HEK293 (cell line): ENCODE measurements at regions not wholly inside any gene's neighbourhood (a gene's known extent, or its start where the extent isn't known, plus 50 kb on each side); places are given as distances from the start of the nearest gene placed in this dataset.

Experiments used
- CTCF ChIA-PET: fragments of 350-600 bp; formaldehyde crosslinking; extraction: SDS; loops from one replicate; lab custom pipeline; 2021; ENCODE audit warnings: antibody characterized with exemption; lab: Yijun Ruan, JAX
- POLR2A ChIA-PET: fragments of 300-600 bp; formaldehyde crosslinking; extraction: SDS; loops from one replicate; lab custom pipeline; 2020; ENCODE audit warnings: antibody characterized with exemption, inconsistent platforms; lab: Yijun Ruan, JAX
- H3K27ac ChIP-seq: fragments of 200-500 bp; sonication (Bioruptor generic); 2 replicates; pipeline ENCODE4 v1.5.1; 2014; ENCODE audit warnings: low read depth, low read length, control low read depth, inconsistent platforms; ENCODE audit errors: extremely low read depth
- H3K36me3 ChIP-seq, 2 experiments: fragments of 200-500 bp in 1 of 2; sonication (Bioruptor generic) in 1 of 2; 1 replicate in 1 of 2; 2 replicates in 1 of 2; pipeline ENCODE4 v1.5.1; 2014 to 2017; ENCODE audit warnings: inconsistent platforms in 2 of 2, low read length in 2 of 2; ENCODE audit not compliant: control insufficient read depth in 2 of 2, insufficient read depth in 1 of 2
- H3K4me1 ChIP-seq: fragments of 200-500 bp; sonication (Bioruptor generic); 2 replicates; pipeline ENCODE4 v1.5.1; 2014; ENCODE audit warnings: mild to moderate bottlenecking, low read length, inconsistent platforms; ENCODE audit not compliant: control insufficient read depth, insufficient read depth
- H3K4me3 ChIP-seq: 2 replicates; pipeline ENCODE4 v1.5.1; 2011; ENCODE audit warnings: low read depth, mild to moderate bottlenecking, control low read depth, low read length, moderate library complexity
- H3K9me3 ChIP-seq: fragments of 200-500 bp; sonication (Bioruptor generic); 2 replicates; pipeline ENCODE4 v1.5.1; 2014; ENCODE audit warnings: low read depth, low read length, inconsistent platforms; ENCODE audit not compliant: control insufficient read depth, insufficient read depth
- GLIS2 ChIP-seq: fragments of 450-650 bp; formaldehyde crosslinking; IDR thresholded peaks from 2 replicates; pipeline ENCODE4 v1.5.1; 2016; ENCODE audit warnings: missing biosample characterization, missing genetic modification characterization
- MZF1 ChIP-seq: fragments of 450-650 bp; formaldehyde crosslinking; IDR thresholded peaks from 2 replicates; pipeline ENCODE4 v1.5.1; 2017; ENCODE audit warnings: missing biosample characterization, missing genetic modification characterization, borderline replicate concordance
- TCF7L2 ChIP-seq: IDR thresholded peaks from 2 replicates; pipeline ENCODE4 v1.6.1; 2011; ENCODE audit warnings: low read depth, mild to moderate bottlenecking, inconsistent platforms, low read length, moderate library complexity, borderline replicate concordance
- ZBTB17 ChIP-seq: fragments of 450-650 bp; formaldehyde crosslinking; IDR thresholded peaks from 2 replicates; pipeline ENCODE4 v1.5.1; 2016; ENCODE audit warnings: missing biosample characterization, missing genetic modification characterization
- ZNF146 ChIP-seq: fragments of 450-650 bp; formaldehyde crosslinking; IDR thresholded peaks from 2 replicates; pipeline ENCODE4 v1.5.1; 2016; ENCODE audit warnings: missing biosample characterization, missing genetic modification characterization
- ZNF530 ChIP-seq: fragments of 450-650 bp; formaldehyde crosslinking; IDR thresholded peaks from 2 replicates; pipeline ENCODE4 v1.5.1; 2016; ENCODE audit warnings: low read depth, missing biosample characterization, missing genetic modification characterization
- ZNF544 ChIP-seq: fragments of 450-650 bp; formaldehyde crosslinking; IDR thresholded peaks from 2 replicates; pipeline ENCODE4 v1.5.0; 2017; ENCODE audit warnings: missing biosample characterization, missing genetic modification characterization
- ZNF561 ChIP-seq: fragments of 450-650 bp; IDR thresholded peaks from 2 replicates; pipeline ENCODE4 v1.5.1; 2018; ENCODE audit warnings: missing biosample characterization, missing genetic modification characterization, borderline replicate concordance
- ZNF629 ChIP-seq: fragments of 450-650 bp; formaldehyde crosslinking; IDR thresholded peaks from 2 replicates; pipeline ENCODE4 v1.5.1; 2017; ENCODE audit warnings: missing biosample characterization, missing genetic modification characterization
- TF ChIP-seq, protein P1 (sequence below): fragments of 450-650 bp; formaldehyde crosslinking; IDR thresholded peaks from 2 replicates; pipeline ENCODE4 v1.5.1; 2016; ENCODE audit warnings: missing biosample characterization, missing genetic modification characterization
- TF ChIP-seq, protein P2 (sequence below): fragments of 450-650 bp; formaldehyde crosslinking; IDR thresholded peaks from 2 replicates; pipeline ENCODE4 v1.5.1; 2016; ENCODE audit warnings: missing biosample characterization, missing genetic modification characterization
- TF ChIP-seq, protein P3 (sequence below): fragments of 450-650 bp; formaldehyde crosslinking; IDR thresholded peaks from 2 replicates; pipeline ENCODE4 v1.5.1; 2016; ENCODE audit warnings: missing biosample characterization, missing genetic modification characterization
- TF ChIP-seq, protein P4 (sequence below): fragments of 450-650 bp; formaldehyde crosslinking; conservative IDR thresholded peaks from 2 replicates; pipeline ENCODE4 v1.5.1; 2016; ENCODE audit warnings: low read depth, missing biosample characterization, missing genetic modification characterization
- TF ChIP-seq, protein P5 (sequence below): fragments of 450-650 bp; formaldehyde crosslinking; IDR thresholded peaks from 2 replicates; pipeline ENCODE4 v1.5.1; 2016; ENCODE audit warnings: missing biosample characterization, missing genetic modification characterization
- TF ChIP-seq, protein P6 (sequence below): fragments of 450-650 bp; formaldehyde crosslinking; IDR thresholded peaks from 2 replicates; pipeline ENCODE4 v1.5.1; 2016; ENCODE audit warnings: missing biosample characterization, missing genetic modification characterization

DNA sequence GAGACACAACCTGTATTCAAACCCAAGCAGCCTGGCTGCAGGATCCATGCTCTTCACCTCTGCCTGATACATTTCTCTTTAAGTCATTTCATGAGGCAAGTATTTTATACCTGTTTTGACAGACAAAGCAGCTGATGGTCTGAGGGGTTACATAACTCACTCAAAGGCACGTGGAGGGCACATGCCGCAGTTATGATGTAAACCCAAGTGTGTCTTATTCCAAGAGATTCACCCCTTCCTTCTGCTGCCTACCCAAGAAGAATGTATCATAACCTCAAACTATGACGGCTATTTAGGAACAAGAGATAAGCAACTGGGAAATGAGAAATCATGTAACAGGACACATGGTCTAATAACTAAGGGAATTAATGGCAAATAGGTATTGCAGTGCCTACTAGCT, 329.8 kb upstream of the TMPO start:
- no peak overlapping the region for H3K4me3 ChIP-seq
- H3K27ac ChIP-seq: no peak overlapping the region
- CTCF ChIA-PET: interaction anchor here (0.7 kb wide), 1 partner anchor 11 kb away, joined by 3 read pairs; no protein-coding TSS in a partner anchor
- TF ChIP-seq ZNF146 (tag by site-specific recombination): no peak
- no peak for TF ChIP-seq ZNF544 (tag by site-specific recombination)
- TF ChIP-seq, protein P1, sequence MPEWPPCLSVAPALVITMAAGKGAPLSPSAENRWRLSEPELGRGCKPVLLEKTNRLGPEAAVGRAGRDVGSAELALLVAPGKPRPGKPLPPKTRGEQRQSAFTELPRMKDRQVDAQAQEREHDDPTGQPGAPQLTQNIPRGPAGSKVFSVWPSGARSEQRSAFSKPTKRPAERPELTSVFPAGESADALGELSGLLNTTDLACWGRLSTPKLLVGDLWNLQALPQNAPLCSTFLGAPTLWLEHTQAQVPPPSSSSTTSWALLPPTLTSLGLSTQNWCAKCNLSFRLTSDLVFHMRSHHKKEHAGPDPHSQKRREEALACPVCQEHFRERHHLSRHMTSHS (tag by site-specific recombination): no peak
- TF ChIP-seq, protein P2, sequence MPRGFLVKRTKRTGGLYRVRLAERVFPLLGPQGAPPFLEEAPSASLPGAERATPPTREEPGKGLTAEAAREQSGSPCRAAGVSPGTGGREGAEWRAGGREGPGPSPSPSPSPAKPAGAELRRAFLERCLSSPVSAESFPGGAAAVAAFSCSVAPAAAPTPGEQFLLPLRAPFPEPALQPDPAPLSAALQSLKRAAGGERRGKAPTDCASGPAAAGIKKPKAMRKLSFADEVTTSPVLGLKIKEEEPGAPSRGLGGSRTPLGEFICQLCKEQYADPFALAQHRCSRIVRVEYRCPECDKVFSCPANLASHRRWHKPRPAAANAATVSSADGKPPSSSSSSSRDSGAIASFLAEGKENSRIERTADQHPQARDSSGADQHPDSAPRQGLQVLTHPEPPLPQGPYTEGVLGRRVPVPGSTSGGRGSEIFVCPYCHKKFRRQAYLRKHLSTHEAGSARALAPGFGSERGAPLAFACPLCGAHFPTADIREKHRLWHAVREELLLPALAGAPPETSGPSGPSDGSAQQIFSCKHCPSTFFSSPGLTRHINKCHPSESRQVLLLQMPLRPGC (tag by site-specific recombination): no peak
- TF ChIP-seq ZNF561: no peak
- TF ChIP-seq ZNF530: no peak
- no peak for TF ChIP-seq ZBTB17 (tag by site-specific recombination)
- TF ChIP-seq MZF1 (tag by site-specific recombination): no peak
- TF ChIP-seq, protein P3, sequence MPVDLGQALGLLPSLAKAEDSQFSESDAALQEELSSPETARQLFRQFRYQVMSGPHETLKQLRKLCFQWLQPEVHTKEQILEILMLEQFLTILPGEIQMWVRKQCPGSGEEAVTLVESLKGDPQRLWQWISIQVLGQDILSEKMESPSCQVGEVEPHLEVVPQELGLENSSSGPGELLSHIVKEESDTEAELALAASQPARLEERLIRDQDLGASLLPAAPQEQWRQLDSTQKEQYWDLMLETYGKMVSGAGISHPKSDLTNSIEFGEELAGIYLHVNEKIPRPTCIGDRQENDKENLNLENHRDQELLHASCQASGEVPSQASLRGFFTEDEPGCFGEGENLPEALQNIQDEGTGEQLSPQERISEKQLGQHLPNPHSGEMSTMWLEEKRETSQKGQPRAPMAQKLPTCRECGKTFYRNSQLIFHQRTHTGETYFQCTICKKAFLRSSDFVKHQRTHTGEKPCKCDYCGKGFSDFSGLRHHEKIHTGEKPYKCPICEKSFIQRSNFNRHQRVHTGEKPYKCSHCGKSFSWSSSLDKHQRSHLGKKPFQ: no peak
- no peak for TF ChIP-seq GLIS2
- TF ChIP-seq, protein P4, sequence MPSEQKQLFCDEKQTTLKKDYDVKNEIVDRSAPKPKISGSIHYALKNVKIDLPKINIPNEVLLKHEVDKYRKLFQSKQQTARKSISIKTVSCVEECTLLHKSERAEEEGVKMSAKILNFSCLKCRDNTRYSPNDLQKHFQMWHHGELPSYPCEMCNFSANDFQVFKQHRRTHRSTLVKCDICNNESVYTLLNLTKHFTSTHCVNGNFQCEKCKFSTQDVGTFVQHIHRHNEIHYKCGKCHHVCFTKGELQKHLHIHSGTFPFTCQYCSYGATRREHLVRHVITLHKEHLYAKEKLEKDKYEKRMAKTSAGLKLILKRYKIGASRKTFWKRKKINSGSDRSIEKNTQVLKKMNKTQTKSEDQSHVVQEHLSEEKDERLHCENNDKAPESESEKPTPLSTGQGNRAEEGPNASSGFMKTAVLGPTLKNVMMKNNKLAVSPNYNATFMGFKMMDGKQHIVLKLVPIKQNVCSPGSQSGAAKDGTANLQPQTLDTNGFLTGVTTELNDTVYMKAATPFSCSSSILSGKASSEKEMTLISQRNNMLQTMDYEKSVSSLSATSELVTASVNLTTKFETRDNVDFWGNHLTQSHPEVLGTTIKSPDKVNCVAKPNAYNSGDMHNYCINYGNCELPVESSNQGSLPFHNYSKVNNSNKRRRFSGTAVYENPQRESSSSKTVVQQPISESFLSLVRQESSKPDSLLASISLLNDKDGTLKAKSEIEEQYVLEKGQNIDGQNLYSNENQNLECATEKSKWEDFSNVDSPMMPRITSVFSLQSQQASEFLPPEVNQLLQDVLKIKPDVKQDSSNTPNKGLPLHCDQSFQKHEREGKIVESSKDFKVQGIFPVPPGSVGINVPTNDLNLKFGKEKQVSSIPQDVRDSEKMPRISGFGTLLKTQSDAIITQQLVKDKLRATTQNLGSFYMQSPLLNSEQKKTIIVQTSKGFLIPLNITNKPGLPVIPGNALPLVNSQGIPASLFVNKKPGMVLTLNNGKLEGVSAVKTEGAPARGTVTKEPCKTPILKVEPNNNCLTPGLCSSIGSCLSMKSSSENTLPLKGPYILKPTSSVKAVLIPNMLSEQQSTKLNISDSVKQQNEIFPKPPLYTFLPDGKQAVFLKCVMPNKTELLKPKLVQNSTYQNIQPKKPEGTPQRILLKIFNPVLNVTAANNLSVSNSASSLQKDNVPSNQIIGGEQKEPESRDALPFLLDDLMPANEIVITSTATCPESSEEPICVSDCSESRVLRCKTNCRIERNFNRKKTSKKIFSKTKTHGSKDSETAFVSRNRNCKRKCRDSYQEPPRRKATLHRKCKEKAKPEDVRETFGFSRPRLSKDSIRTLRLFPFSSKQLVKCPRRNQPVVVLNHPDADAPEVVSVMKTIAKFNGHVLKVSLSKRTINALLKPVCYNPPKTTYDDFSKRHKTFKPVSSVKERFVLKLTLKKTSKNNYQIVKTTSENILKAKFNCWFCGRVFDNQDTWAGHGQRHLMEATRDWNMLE (tag by site-specific recombination): no peak
- TF ChIP-seq, protein P5, sequence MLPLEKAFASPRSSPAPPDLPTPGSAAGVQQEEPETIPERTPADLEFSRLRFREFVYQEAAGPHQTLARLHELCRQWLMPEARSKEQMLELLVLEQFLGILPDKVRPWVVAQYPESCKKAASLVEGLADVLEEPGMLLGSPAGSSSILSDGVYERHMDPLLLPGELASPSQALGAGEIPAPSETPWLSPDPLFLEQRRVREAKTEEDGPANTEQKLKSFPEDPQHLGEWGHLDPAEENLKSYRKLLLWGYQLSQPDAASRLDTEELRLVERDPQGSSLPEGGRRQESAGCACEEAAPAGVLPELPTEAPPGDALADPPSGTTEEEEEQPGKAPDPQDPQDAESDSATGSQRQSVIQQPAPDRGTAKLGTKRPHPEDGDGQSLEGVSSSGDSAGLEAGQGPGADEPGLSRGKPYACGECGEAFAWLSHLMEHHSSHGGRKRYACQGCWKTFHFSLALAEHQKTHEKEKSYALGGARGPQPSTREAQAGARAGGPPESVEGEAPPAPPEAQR (tag by site-specific recombination): no peak
- TF ChIP-seq TCF7L2: no peak
- TF ChIP-seq, protein P6, sequence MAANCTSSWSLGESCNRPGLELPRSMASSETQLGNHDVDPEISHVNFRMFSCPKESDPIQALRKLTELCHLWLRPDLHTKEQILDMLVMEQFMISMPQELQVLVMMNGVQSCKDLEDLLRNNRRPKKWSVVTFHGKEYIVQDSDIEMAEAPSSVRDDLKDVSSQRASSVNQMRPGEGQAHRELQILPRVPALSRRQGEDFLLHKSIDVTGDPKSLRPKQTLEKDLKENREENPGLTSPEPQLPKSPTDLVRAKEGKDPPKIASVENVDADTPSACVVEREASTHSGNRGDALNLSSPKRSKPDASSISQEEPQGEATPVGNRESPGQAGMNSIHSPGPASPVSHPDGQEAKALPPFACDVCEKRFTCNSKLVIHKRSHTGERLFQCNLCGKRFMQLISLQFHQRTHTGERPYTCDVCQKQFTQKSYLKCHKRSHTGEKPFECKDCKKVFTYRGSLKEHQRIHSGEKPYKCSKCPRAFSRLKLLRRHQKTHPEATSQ (tag by site-specific recombination): no peak
- TF ChIP-seq ZNF629: no peak
- H3K9me3 ChIP-seq: no peaks in the 10 kb centered on the region
- no peaks in the 10 kb centered on the region for H3K4me1 ChIP-seq
- no peaks in the 10 kb centered on the region for H3K36me3 ChIP-seq
- POLR2A ChIA-PET: no interaction called here
